ENCODE measurements at regions not wholly inside any gene's neighbourhood (a gene's known extent, or its start where the extent isn't known, plus 50 kb on each side); places are given as distances from the start of the nearest gene placed in this dataset.

DNA sequence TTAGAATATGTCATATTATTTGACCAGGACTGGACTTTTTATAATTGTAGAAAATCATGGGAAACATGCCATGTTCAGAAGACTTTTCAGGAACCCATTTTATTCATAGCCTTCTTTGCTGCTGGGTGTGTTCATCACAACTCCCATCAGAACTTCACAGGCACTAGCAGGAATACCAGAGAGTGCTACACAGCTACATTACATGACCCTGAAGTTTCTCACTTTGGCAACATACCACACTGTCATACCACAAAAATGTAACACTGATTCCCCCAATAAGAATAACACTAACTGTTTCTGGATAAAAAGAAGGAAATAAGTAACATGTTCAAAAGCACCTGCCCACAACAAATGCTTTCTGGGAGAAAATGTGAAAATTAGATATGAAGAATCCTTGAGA lies 405.4 kb downstream of the CDH2 start:
- ATAC-seq (ENCODE audit: insufficient read depth, low FRiP score): no peak
- Histone ChIP-seq H3K9me3 (ENCODE audit: control insufficient read depth in 4 of 4, insufficient read depth in 3 of 4, low read length in 3 of 4) (no peaks in the 10 kb centered on the region), H3K9ac (ENCODE audit: insufficient read depth in 1 of 2, low read length in 2 of 2) (no peak overlapping the region)

DNA sequence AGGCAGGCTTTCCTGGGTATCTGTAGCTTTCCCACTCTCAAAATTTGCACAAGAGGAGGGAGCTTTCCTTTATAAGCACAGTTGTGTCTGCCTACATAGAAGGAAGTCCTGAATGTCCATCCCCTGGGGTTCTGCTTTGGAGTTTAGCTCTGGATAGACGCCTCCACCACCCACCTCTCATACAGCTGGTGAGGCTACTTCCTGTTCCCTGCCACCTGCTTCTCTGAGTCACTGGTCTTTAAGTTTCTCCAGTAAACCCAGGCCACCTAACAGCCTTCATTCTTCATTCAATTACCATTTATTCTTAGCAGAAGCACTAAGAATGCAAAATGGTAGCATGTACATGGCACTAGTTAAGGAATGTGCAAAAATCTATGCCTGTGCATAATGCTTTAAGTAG lies 407.8 kb downstream of the CDH2 start:
- ATAC-seq (ENCODE audit: insufficient read depth, low FRiP score): no peak
- WGBS, 2 donors: 27 to 54% methylated on average over 1 of the region's 1 CpG

More for the DNA sequence above, 405.4 kb downstream of the CDH2 start:
- no peak for DNase-seq
- H3K36me3 ChIP-seq (ENCODE audit: control insufficient read depth in 4 of 4, insufficient read depth in 4 of 4, low read length in 4 of 4): no peaks in the 10 kb centered on the region
- H3K27ac ChIP-seq (ENCODE audit: low read depth in 1 of 2, low read length in 1 of 2): no peak overlapping the region
- no peaks in the 10 kb centered on the region for H3K4me1 ChIP-seq (ENCODE audit: control insufficient read depth in 5 of 5, insufficient read depth in 5 of 5, low read length in 5 of 5)
- TF ChIP-seq, protein P1, sequence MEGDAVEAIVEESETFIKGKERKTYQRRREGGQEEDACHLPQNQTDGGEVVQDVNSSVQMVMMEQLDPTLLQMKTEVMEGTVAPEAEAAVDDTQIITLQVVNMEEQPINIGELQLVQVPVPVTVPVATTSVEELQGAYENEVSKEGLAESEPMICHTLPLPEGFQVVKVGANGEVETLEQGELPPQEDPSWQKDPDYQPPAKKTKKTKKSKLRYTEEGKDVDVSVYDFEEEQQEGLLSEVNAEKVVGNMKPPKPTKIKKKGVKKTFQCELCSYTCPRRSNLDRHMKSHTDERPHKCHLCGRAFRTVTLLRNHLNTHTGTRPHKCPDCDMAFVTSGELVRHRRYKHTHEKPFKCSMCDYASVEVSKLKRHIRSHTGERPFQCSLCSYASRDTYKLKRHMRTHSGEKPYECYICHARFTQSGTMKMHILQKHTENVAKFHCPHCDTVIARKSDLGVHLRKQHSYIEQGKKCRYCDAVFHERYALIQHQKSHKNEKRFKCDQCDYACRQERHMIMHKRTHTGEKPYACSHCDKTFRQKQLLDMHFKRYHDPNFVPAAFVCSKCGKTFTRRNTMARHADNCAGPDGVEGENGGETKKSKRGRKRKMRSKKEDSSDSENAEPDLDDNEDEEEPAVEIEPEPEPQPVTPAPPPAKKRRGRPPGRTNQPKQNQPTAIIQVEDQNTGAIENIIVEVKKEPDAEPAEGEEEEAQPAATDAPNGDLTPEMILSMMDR (IDR thresholded peaks at IDR 0.05; ENCODE audit: control extremely low read depth, extremely low read depth): no peak
- H3K27me3 ChIP-seq (ENCODE audit: control insufficient read depth in 3 of 3, insufficient read depth in 3 of 3, low read length in 2 of 3): no peaks in the 10 kb centered on the region
- H3K4me3 ChIP-seq: no peak overlapping the region

DNA sequence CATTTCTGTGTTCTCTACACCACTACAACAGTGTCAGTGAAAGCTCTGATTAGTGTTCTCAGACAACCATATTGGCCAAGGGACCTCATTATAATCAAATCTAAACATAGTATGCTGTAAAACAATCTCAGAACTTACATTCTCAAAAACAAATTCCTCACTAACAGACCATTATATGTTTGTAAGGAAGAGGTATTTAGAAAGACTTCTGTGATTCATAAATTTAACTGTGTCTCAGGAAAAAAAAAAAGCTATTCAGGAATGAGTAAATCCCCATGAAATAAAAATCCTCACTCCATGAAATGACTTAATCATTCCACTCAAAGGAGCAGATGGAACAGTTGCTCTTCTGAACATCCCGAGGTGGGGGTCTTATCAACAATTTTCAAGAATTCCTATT lies 413.0 kb downstream of the CDH2 start:
- WGBS, 2 donors: 48 to 73% methylated on average over 1 of the region's 1 CpG
- DNase-seq: peak in 1 of 3 donors; percentile 21

More for the DNA sequence above, 407.8 kb downstream of the CDH2 start:
- Histone ChIP-seq H3K4me3 (no peak overlapping the region), H3K36me3 (ENCODE audit: control insufficient read depth in 4 of 4, insufficient read depth in 4 of 4, low read length in 4 of 4) (no peaks in the 10 kb centered on the region), H3K9me3 (ENCODE audit: control insufficient read depth in 4 of 4, insufficient read depth in 3 of 4, low read length in 3 of 4) (no peaks in the 10 kb centered on the region), H3K27me3 (ENCODE audit: control insufficient read depth in 3 of 3, insufficient read depth in 3 of 3, low read length in 2 of 3) (no peaks in the 10 kb centered on the region), H3K9ac (ENCODE audit: insufficient read depth in 1 of 2, low read length in 2 of 2) (no peak overlapping the region), H3K27ac (ENCODE audit: low read depth in 1 of 2, low read length in 1 of 2) (no peak overlapping the region), H3K4me1 (ENCODE audit: control insufficient read depth in 5 of 5, insufficient read depth in 5 of 5, low read length in 5 of 5) (no peaks in the 10 kb centered on the region)
- TF ChIP-seq, protein P1 (IDR thresholded peaks at IDR 0.05; ENCODE audit: control extremely low read depth, extremely low read depth): no peak
- DNase-seq: no peak

DNA sequence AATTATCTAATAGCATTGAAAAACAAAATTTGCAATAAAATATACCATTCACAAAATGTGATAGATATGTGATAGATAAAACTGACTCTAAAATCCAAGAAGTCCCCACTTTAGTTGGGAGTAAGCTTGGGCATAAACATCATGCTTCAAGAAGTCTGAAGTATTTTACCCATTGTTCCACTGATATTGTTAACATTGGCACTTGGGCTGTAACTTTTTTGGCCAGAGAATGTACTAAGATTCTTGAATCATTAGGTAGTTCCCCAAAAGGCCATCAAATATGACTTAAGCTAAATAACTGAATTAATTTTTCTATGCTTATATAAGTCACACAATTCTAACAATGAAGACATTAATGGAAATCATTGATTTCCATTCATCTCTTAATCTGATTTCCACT lies 413.6 kb downstream of the CDH2 start:
- Histone ChIP-seq H3K4me3 (no peak overlapping the region), H3K27ac (ENCODE audit: low read depth in 1 of 2, low read length in 1 of 2) (no peak overlapping the region), H3K36me3 (ENCODE audit: control insufficient read depth in 4 of 4, insufficient read depth in 4 of 4, low read length in 4 of 4) (no peaks in the 10 kb centered on the region), H3K4me1 (ENCODE audit: control insufficient read depth in 5 of 5, insufficient read depth in 5 of 5, low read length in 5 of 5) (no peaks in the 10 kb centered on the region), H3K27me3 (ENCODE audit: control insufficient read depth in 3 of 3, insufficient read depth in 3 of 3, low read length in 2 of 3) (no peaks in the 10 kb centered on the region), H3K9ac (ENCODE audit: insufficient read depth in 1 of 2, low read length in 2 of 2) (no peak overlapping the region), H3K9me3 (ENCODE audit: control insufficient read depth in 4 of 4, insufficient read depth in 3 of 4, low read length in 3 of 4) (no peaks in the 10 kb centered on the region)
- TF ChIP-seq, protein P1 (IDR thresholded peaks at IDR 0.05; ENCODE audit: control extremely low read depth, extremely low read depth): no peak
- DNase-seq: no peak
- no peak for ATAC-seq (ENCODE audit: insufficient read depth, low FRiP score)

More for the DNA sequence above, 413.0 kb downstream of the CDH2 start:
- H3K4me3 ChIP-seq: no peak overlapping the region
- no peak overlapping the region for H3K9ac ChIP-seq (ENCODE audit: insufficient read depth in 1 of 2, low read length in 2 of 2)
- no peak overlapping the region for H3K27ac ChIP-seq (ENCODE audit: low read depth in 1 of 2, low read length in 1 of 2)
- H3K36me3 ChIP-seq (ENCODE audit: control insufficient read depth in 4 of 4, insufficient read depth in 4 of 4, low read length in 4 of 4): no peaks in the 10 kb centered on the region
- TF ChIP-seq, protein P1 (IDR thresholded peaks at IDR 0.05; ENCODE audit: control extremely low read depth, extremely low read depth): no peak
- no peaks in the 10 kb centered on the region for H3K4me1 ChIP-seq (ENCODE audit: control insufficient read depth in 5 of 5, insufficient read depth in 5 of 5, low read length in 5 of 5)
- no peaks in the 10 kb centered on the region for H3K9me3 ChIP-seq (ENCODE audit: control insufficient read depth in 4 of 4, insufficient read depth in 3 of 4, low read length in 3 of 4)
- ATAC-seq (ENCODE audit: insufficient read depth, low FRiP score): no peak
- H3K27me3 ChIP-seq (ENCODE audit: control insufficient read depth in 3 of 3, insufficient read depth in 3 of 3, low read length in 2 of 3): no peaks in the 10 kb centered on the region

Measured in lung (tissue), 11 donors.